HG03432 (cell line): ENCODE measurements at regions not wholly inside any gene's neighbourhood (a gene's known extent, or its start where the extent isn't known, plus 50 kb on each side); places are given as distances from the start of the nearest gene placed in this dataset.
"Not testable (repeated sequence)": the region's sequence is repeated elsewhere in the genome, so short reads cannot be mapped to it uniquely, and the experiment has no call there.

Source experiments
- ATAC-seq: cut with Tn5 transposase; IDR thresholded peaks from one replicate; pipeline ENCODE4 v1.9.1; 2021; ENCODE audit warnings: mild to moderate bottlenecking, moderate library complexity; ENCODE audit not compliant: unreplicated experiment

- not testable (repeated sequence) for ATAC-seq
Measured at GRCh38 chr3:75579091-75579490, 85.0 kb upstream of the FRG2C start.

GRCh38 chr3:75579536-75579935 is 84.6 kb upstream of the FRG2C start:
- not testable (repeated sequence) for ATAC-seq

GRCh38 chr3:75579981-75580782 is 83.9 kb upstream of the FRG2C start:
- ATAC-seq = peak; percentile 62

GRCh38 chr3:75582536-75582935 is 81.6 kb upstream of the FRG2C start:
- ATAC-seq = not testable (repeated sequence)

- ATAC-seq = not testable (repeated sequence)
Measured at GRCh38 chr3:75583116-75583515, 81.0 kb upstream of the FRG2C start.

GRCh38 chr3:75587695-75588094 is 76.4 kb upstream of the FRG2C start:
- ATAC-seq = not testable (repeated sequence)

GRCh38 chr3:75590382-75590781 is 73.7 kb upstream of the FRG2C start:
- ATAC-seq = not testable (repeated sequence)

- not testable (repeated sequence) for ATAC-seq
Measured at GRCh38 chr3:75604286-75604934, 59.7 kb upstream of the FRG2C start.

GRCh38 chr3:75607996-75608395 is 56.1 kb upstream of the FRG2C start:
- not testable (repeated sequence) for ATAC-seq

GRCh38 chr3:75609598-75609997 is 54.5 kb upstream of the FRG2C start:
- not testable (repeated sequence) for ATAC-seq

GRCh38 chr3:75610773-75611172 is 53.4 kb upstream of the FRG2C start:
- ATAC-seq = no peak

- not testable (repeated sequence) for ATAC-seq
Measured at GRCh38 chr3:75611724-75612460, 52.2 kb upstream of the FRG2C start.
